Iris pigment epithelial cell (primary cell): ENCODE measurements at regions not wholly inside any gene's neighbourhood (a gene's known extent, or its start where the extent isn't known, plus 50 kb on each side); places are given as distances from the start of the nearest gene placed in this dataset.

Source experiments
- DNase-seq: peaks from one replicate; pipeline ENCODE4 v3.0.0-alpha.2; 2011; ENCODE audit warnings: low read depth

- DNase-seq = no peak
Observed at GRCh38 chr6:105850261-105851112, 235.6 kb upstream of the PRDM1 start.

GRCh38 chr6:105849746-105850145 lies 236.4 kb upstream of the PRDM1 start:
- peak; percentile 13 for DNase-seq

GRCh38 chr6:105847433-105847832 lies 238.7 kb upstream of the PRDM1 start:
- DNase-seq = no peak

GRCh38 chr6:105844275-105844883 lies 241.8 kb upstream of the PRDM1 start:
- no peak for DNase-seq

GRCh38 chr6:105839266-105839665 lies 246.9 kb upstream of the PRDM1 start:
- DNase-seq = no peak

- no peak for DNase-seq
Observed at GRCh38 chr6:105838171-105838570, 248.0 kb upstream of the PRDM1 start.

GRCh38 chr6:105836889-105837288 lies 249.2 kb upstream of the PRDM1 start:
- DNase-seq = no peak

GRCh38 chr6:105836379-105836778 lies 249.8 kb upstream of the PRDM1 start:
- no peak for DNase-seq

GRCh38 chr6:105835373-105835772 lies 250.8 kb upstream of the PRDM1 start:
- peak; percentile 35 for DNase-seq

- DNase-seq = no peak
Observed at GRCh38 chr6:105833959-105834947, 251.9 kb upstream of the PRDM1 start.

GRCh38 chr6:105832313-105832761 lies 253.8 kb upstream of the PRDM1 start:
- peak; percentile 42 for DNase-seq

GRCh38 chr6:105831311-105832097 lies 254.6 kb upstream of the PRDM1 start:
- DNase-seq = no peak

GRCh38 chr6:105825210-105825609 lies 260.9 kb upstream of the PRDM1 start:
- DNase-seq = no peak

- peak; percentile 32 for DNase-seq
Observed at GRCh38 chr6:105824732-105825131, 261.4 kb upstream of the PRDM1 start.

GRCh38 chr6:105821777-105822176 lies 264.4 kb upstream of the PRDM1 start:
- DNase-seq = no peak

GRCh38 chr6:105821027-105821426 lies 265.1 kb upstream of the PRDM1 start:
- DNase-seq = no peak

- DNase-seq = no peak
Observed at GRCh38 chr6:105819745-105820144, 266.4 kb upstream of the PRDM1 start.

GRCh38 chr6:105818505-105818904 lies 267.6 kb upstream of the PRDM1 start:
- DNase-seq = no peak

- no peak for DNase-seq
Observed at GRCh38 chr6:105817961-105818360, 268.2 kb upstream of the PRDM1 start.

GRCh38 chr6:105817370-105817769 lies 268.8 kb upstream of the PRDM1 start:
- no peak for DNase-seq

- DNase-seq = no peak
Observed at GRCh38 chr6:105816847-105817246, 269.3 kb upstream of the PRDM1 start.
